ENCODE measurements at regions not wholly inside any gene's neighbourhood (a gene's known extent, or its start where the extent isn't known, plus 50 kb on each side); places are given as distances from the start of the nearest gene placed in this dataset.
"Not testable (repeated sequence)": the region's sequence is repeated elsewhere in the genome, so short reads cannot be mapped to it uniquely, and the experiment has no call there.

DNA sequence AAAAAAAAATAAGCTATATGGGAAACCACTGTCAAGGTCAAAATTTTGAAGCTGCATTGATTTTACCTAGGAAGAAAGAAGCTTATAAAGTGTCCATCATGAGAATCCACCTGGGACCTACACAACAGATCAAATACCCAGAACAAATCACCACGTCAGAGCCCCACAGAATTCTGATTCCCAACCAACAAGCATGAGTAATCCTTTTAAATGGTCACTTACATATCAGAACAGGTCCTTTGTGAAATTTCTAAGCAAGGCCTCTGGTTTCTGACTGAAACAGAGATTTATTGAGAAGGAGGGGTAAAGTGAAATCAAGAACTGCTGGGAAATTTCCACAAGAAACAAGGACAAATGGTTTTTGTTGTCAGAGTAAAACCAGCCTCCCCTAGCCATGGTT, 93.2 kb downstream of the FOXD4L6 start:
- H3K27ac Mint-ChIP-seq; H3K27me3 Mint-ChIP-seq; H3K4me3 ChIP-seq (ENCODE audit: low read length); H3K9me3 Mint-ChIP-seq; H3K4me1 Mint-ChIP-seq; H3K36me3 ChIP-seq (ENCODE audit: control insufficient read depth in 2 of 3, insufficient read depth in 3 of 3, low read length in 3 of 3); H3K4me1 ChIP-seq (ENCODE audit: control insufficient read depth in 2 of 2, insufficient read depth in 2 of 2, low read length in 2 of 2); DNase-seq; POLR2A ChIA-PET; CTCF ChIA-PET; ATAC-seq; intact Hi-C loops (cut with micrococcal nuclease); H3K27ac ChIP-seq (ENCODE audit: low read depth, low read length); H3K27me3 ChIP-seq (ENCODE audit: control insufficient read depth in 2 of 2, insufficient read depth in 2 of 2, low read length in 2 of 2); H3K4me3 Mint-ChIP-seq; H3K9me3 ChIP-seq (ENCODE audit: control insufficient read depth in 2 of 3, low read length in 3 of 3): not testable (repeated sequence)
- H3K36me3 Mint-ChIP-seq: peaks cover 0 to 22% (median 19%) of the 10 kb centered on the region in 5 donors

DNA sequence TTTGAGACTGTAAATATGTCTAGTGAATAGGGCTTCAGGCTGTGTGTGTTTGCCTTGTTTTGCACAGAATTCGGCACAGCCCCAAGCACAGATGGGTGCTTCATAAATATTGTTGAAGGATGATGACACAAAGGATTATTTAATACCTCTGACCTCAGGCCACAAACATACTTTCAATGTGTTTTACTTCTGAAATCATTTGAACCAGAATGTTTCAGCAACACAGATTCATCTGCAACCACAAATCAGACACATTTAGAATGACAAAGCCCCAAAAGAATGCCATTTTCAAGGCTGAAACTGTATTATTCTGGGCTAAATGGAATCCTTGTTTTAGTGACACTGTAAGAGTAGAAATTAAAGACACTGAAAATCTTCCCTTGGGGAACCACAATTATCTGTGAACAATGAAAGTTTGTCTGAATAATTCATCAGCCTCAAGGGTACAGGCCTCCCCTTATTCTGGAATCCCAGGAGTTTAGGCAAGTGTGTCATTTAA, 93.7 kb downstream of the FOXD4L6 start:
- H3K27me3 Mint-ChIP-seq; H3K4me1 Mint-ChIP-seq; DNase-seq; H3K4me3 ChIP-seq (ENCODE audit: low read length); CTCF ChIA-PET; H3K27ac Mint-ChIP-seq; H3K4me1 ChIP-seq (ENCODE audit: control insufficient read depth in 2 of 2, insufficient read depth in 2 of 2, low read length in 2 of 2); H3K36me3 ChIP-seq (ENCODE audit: control insufficient read depth in 2 of 3, insufficient read depth in 3 of 3, low read length in 3 of 3); H3K27ac ChIP-seq (ENCODE audit: low read depth, low read length); H3K4me3 Mint-ChIP-seq; ATAC-seq; H3K9me3 ChIP-seq (ENCODE audit: control insufficient read depth in 2 of 3, low read length in 3 of 3); POLR2A ChIA-PET; intact Hi-C loops (cut with micrococcal nuclease); H3K27me3 ChIP-seq (ENCODE audit: control insufficient read depth in 2 of 2, insufficient read depth in 2 of 2, low read length in 2 of 2); H3K9me3 Mint-ChIP-seq: not testable (repeated sequence)
- H3K36me3 Mint-ChIP-seq: peaks cover 0 to 18% (median 13%) of the 10 kb centered on the region in 5 donors

DNA sequence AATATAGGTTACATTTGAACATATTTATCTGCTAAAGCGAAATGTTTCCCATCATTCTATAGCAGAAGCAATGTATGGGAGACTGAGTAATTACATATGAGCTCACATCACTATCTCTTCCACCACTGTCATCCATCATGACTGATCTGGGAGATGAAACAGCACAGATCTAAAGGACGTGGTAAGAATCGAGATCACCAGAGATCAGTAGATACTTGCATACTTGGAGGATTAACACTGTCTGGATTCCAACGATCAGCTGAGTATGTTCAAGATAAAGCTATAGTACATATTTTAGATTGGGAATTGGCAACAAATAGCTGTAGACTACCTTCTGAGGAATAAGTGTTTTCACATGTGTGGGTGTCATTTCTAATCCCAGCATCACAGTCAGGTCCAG, 94.6 kb downstream of the FOXD4L6 start:
- H3K27me3 Mint-ChIP-seq; POLR2A ChIA-PET; ATAC-seq; H3K27me3 ChIP-seq (ENCODE audit: control insufficient read depth in 2 of 2, insufficient read depth in 2 of 2, low read length in 2 of 2); H3K4me1 ChIP-seq (ENCODE audit: control insufficient read depth in 2 of 2, insufficient read depth in 2 of 2, low read length in 2 of 2); CTCF ChIA-PET; H3K27ac Mint-ChIP-seq; H3K9me3 Mint-ChIP-seq; intact Hi-C loops (cut with micrococcal nuclease); DNase-seq; H3K9me3 ChIP-seq (ENCODE audit: control insufficient read depth in 2 of 3, low read length in 3 of 3); H3K4me3 ChIP-seq (ENCODE audit: low read length); H3K4me3 Mint-ChIP-seq; H3K27ac ChIP-seq (ENCODE audit: low read depth, low read length); H3K36me3 ChIP-seq (ENCODE audit: control insufficient read depth in 2 of 3, insufficient read depth in 3 of 3, low read length in 3 of 3); H3K4me1 Mint-ChIP-seq: not testable (repeated sequence)
- peaks cover 0 to 12% (median 9%) of the 10 kb centered on the region in 5 donors for H3K36me3 Mint-ChIP-seq

DNA sequence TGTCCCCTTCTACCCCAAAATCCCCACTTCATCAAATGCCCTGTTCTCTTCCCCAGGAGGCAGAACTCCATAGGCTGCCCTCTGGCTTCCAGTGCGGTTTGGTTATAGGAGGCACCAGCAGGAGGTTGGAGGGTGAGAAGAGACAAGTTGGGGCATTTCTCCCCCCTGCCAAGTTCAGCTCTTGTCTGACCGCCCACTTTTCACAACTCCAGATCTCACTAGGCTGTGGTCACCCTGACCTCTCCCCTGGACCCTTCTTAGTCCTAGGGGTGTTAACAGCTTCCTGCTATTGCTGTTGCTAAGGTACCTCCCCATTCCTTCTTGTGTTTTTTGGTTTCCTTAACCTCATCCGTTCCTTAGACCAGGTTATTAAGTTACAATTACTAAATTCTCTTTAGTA, 95.1 kb downstream of the FOXD4L6 start:
- peak; percentile 47 for ATAC-seq
- H3K4me1 ChIP-seq (ENCODE audit: control insufficient read depth in 2 of 2, insufficient read depth in 2 of 2, low read length in 2 of 2); H3K9me3 Mint-ChIP-seq; H3K4me3 ChIP-seq (ENCODE audit: low read length); H3K27ac Mint-ChIP-seq; POLR2A ChIA-PET; H3K27me3 ChIP-seq (ENCODE audit: control insufficient read depth in 2 of 2, insufficient read depth in 2 of 2, low read length in 2 of 2); H3K36me3 ChIP-seq (ENCODE audit: control insufficient read depth in 2 of 3, insufficient read depth in 3 of 3, low read length in 3 of 3); DNase-seq; H3K4me1 Mint-ChIP-seq; intact Hi-C loops (cut with micrococcal nuclease); CTCF ChIA-PET; H3K27ac ChIP-seq (ENCODE audit: low read depth, low read length); H3K4me3 Mint-ChIP-seq; H3K9me3 ChIP-seq (ENCODE audit: control insufficient read depth in 2 of 3, low read length in 3 of 3); H3K27me3 Mint-ChIP-seq: not testable (repeated sequence)
- peaks cover 0 to 12% (median 9%) of the 10 kb centered on the region in 5 donors for H3K36me3 Mint-ChIP-seq

DNA sequence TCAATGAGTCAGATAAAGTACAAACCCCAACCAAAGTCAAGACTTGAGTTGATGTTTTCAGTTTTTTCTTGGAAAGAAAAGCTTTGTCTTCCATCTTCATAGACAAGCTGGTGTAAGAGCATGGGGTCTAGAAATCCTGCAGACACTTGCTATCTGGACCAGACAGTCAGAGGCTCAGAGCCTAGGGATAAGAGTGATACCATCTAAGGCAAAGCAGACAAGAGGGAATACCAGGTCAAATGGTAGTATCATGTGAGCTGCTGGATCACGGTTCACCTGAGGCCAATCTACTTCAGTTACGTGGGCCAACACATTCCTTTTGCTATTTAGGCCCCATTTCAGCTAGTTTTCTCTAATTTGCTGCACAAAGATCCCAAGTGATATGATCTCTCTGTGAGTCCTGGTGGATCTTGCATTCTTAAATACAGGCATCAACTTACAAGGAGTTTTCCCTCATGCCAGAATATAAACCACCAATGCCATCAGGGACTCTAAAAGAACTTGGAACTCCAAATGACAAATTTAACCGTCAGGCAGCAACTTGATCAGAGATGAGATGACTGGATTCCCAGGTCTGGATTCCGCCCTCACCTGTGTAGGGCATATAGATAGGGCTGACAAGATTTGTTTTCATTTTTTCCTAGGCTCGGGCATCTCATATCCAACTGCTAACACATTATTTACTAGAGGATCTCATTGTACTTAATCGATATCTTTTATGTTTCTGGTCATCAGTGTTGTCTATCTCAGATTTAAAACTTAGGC, 101.4 kb downstream of the FOXD4L6 start:
- H3K4me1 ChIP-seq (ENCODE audit: control insufficient read depth in 2 of 2, insufficient read depth in 2 of 2, low read length in 2 of 2); H3K4me1 Mint-ChIP-seq; H3K27ac ChIP-seq (ENCODE audit: low read depth, low read length); H3K4me3 Mint-ChIP-seq; intact Hi-C loops (cut with micrococcal nuclease); H3K27me3 Mint-ChIP-seq; H3K27me3 ChIP-seq (ENCODE audit: control insufficient read depth in 2 of 2, insufficient read depth in 2 of 2, low read length in 2 of 2); H3K27ac Mint-ChIP-seq; H3K9me3 ChIP-seq (ENCODE audit: control insufficient read depth in 2 of 3, low read length in 3 of 3); DNase-seq; H3K9me3 Mint-ChIP-seq; H3K36me3 ChIP-seq (ENCODE audit: control insufficient read depth in 2 of 3, insufficient read depth in 3 of 3, low read length in 3 of 3); H3K4me3 ChIP-seq (ENCODE audit: low read length); CTCF ChIA-PET; POLR2A ChIA-PET: not testable (repeated sequence)
- ATAC-seq: peak; percentile 6
- peaks cover 2 to 18% (median 7%) of the 10 kb centered on the region in 5 donors for H3K36me3 Mint-ChIP-seq

DNA sequence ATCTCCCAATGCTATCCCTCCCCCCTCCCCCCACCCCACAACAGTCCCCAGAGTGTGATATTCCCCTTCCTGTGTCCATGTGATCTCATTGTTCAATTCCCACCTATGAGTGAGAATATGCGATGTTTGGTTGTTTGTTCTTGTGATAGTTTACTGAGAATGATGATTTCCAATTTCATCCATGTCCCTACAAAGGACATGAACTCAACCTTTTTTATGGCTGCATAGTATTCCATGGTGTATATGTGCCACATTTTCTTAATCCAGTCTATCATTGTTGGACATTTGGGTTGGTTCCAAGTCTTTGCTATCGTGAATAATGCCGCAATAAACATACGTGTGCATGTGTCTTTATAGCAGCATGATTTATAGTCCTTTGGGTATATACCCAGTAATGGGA, 106.1 kb downstream of the FOXD4L6 start:
- H3K4me1 Mint-ChIP-seq; intact Hi-C loops (cut with micrococcal nuclease); ATAC-seq; H3K4me3 Mint-ChIP-seq; POLR2A ChIA-PET; H3K27ac ChIP-seq (ENCODE audit: low read depth, low read length); CTCF ChIA-PET; H3K27ac Mint-ChIP-seq; H3K27me3 Mint-ChIP-seq; DNase-seq; H3K27me3 ChIP-seq (ENCODE audit: control insufficient read depth in 2 of 2, insufficient read depth in 2 of 2, low read length in 2 of 2); H3K9me3 ChIP-seq (ENCODE audit: control insufficient read depth in 2 of 3, low read length in 3 of 3); H3K36me3 ChIP-seq (ENCODE audit: control insufficient read depth in 2 of 3, insufficient read depth in 3 of 3, low read length in 3 of 3); H3K4me3 ChIP-seq (ENCODE audit: low read length); H3K4me1 ChIP-seq (ENCODE audit: control insufficient read depth in 2 of 2, insufficient read depth in 2 of 2, low read length in 2 of 2): not testable (repeated sequence)
- Mint-ChIP-seq H3K9me3 (peaks cover 0 to 12% (median 9%) of the 10 kb centered on the region in 11 donors), H3K36me3 (peaks cover 12 to 33% (median 26%) of the 10 kb centered on the region in 5 donors)

DNA sequence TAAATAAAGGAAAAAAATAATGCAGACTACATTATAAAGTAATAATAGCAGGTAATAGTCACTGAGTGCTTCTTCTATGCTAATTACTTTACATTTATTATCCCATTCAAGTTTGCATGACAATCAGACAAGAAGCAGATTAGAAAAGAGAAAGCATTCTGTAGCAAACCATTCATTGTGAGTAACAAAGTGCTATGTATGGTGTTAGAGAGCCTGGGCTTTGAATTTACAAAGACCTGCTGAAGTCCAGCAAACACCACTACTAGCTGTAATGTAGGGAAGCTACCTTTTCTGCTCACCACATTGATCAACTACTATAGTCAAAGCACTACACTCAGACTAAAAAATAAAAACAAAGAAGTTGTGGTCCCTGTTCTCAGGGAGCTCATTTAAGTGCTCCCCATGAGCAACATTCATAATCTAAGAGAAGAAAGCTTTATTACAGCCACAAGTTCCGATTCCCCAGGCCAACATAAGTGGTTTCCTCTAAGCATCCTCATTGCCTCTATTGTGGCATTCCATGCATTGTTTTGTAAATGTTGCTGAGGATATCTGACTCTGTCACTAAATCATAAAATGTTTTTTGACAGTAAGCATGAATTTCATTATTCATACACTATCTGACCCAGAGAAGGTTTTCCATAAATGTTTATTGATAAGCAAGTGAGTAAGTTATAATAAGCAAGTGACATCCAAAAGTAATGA, 108.5 kb downstream of the FOXD4L6 start:
- H3K4me3 Mint-ChIP-seq; H3K27me3 Mint-ChIP-seq; ATAC-seq; DNase-seq; intact Hi-C loops (cut with micrococcal nuclease); H3K27ac Mint-ChIP-seq; H3K9me3 ChIP-seq (ENCODE audit: control insufficient read depth in 2 of 3, low read length in 3 of 3); POLR2A ChIA-PET; H3K27me3 ChIP-seq (ENCODE audit: control insufficient read depth in 2 of 2, insufficient read depth in 2 of 2, low read length in 2 of 2); H3K4me1 ChIP-seq (ENCODE audit: control insufficient read depth in 2 of 2, insufficient read depth in 2 of 2, low read length in 2 of 2); H3K27ac ChIP-seq (ENCODE audit: low read depth, low read length); CTCF ChIA-PET; H3K4me3 ChIP-seq (ENCODE audit: low read length); H3K4me1 Mint-ChIP-seq; H3K36me3 ChIP-seq (ENCODE audit: control insufficient read depth in 2 of 3, insufficient read depth in 3 of 3, low read length in 3 of 3): not testable (repeated sequence)
- Mint-ChIP-seq H3K36me3 (peaks cover 12 to 42% (median 28%) of the 10 kb centered on the region in 5 donors), H3K9me3 (peaks cover 0 to 12% (median 9%) of the 10 kb centered on the region in 11 donors)

All from naive thymus-derived CD4-positive, alpha-beta T cell (primary cell).